ENCODE measurements at regions not wholly inside any gene's neighbourhood (a gene's known extent, or its start where the extent isn't known, plus 50 kb on each side); places are given as distances from the start of the nearest gene placed in this dataset.

DNA sequence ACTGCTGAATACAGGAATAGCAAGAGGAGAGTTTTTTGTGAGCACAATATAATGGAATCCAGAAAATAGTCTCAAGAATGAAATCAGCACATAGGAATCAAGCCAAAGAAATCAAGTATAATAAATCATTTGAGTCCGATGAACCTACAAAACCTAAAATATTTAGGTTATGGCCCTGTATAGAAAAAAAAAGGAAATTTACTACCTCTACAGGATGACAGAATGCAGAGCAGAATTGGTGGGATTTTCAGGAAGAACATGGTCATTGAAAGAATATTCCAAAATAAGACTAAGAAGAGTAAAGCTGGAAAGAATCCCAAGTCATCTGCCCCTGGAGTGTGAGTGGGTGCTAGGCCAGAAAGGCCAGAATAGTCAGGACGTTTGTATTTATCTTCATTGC, 1041.2 kb upstream of the CDH2 start:
- TF ChIP-seq POLR2A (IDR thresholded peaks at IDR 0.05) = no peak
- TF ChIP-seq, protein P1, sequence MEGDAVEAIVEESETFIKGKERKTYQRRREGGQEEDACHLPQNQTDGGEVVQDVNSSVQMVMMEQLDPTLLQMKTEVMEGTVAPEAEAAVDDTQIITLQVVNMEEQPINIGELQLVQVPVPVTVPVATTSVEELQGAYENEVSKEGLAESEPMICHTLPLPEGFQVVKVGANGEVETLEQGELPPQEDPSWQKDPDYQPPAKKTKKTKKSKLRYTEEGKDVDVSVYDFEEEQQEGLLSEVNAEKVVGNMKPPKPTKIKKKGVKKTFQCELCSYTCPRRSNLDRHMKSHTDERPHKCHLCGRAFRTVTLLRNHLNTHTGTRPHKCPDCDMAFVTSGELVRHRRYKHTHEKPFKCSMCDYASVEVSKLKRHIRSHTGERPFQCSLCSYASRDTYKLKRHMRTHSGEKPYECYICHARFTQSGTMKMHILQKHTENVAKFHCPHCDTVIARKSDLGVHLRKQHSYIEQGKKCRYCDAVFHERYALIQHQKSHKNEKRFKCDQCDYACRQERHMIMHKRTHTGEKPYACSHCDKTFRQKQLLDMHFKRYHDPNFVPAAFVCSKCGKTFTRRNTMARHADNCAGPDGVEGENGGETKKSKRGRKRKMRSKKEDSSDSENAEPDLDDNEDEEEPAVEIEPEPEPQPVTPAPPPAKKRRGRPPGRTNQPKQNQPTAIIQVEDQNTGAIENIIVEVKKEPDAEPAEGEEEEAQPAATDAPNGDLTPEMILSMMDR (IDR thresholded peaks at IDR 0.05) = no peak

Measured in lower leg skin (tissue), 3 donors.